B cell (primary cell): ENCODE measurements at regions not wholly inside any gene's neighbourhood (a gene's known extent, or its start where the extent isn't known, plus 50 kb on each side); places are given as distances from the start of the nearest gene placed in this dataset.

Experiments
- ATAC-seq: fragments of 200-7000 bp; cut with Tn5 transposase; one replicate; pipeline ENCODE4 v1.10.0; 2021; ENCODE audit warnings: low read depth, mild to moderate bottlenecking, moderate number of reproducible peaks, moderate library complexity
- CTCF ChIA-PET: fragments of 350-600 bp; sonication (Branson Sonifier 250); formaldehyde crosslinking; loops from one replicate; lab custom pipeline; 2021; ENCODE audit warnings: antibody characterized with exemption, inconsistent platforms; lab: Charles Lee
- POLR2A ChIA-PET: fragments of 350-600 bp; sonication (Branson Sonifier 250); formaldehyde crosslinking; loops from one replicate; lab custom pipeline; 2021; ENCODE audit warnings: antibody characterized with exemption; lab: Charles Lee
- DNase-seq: peaks from one replicate; pipeline ENCODE4 v3.0.0; 2013
- H2AFZ ChIP-seq: 2 replicates; pipeline ENCODE4 v1.6.1; 2012; ENCODE audit warnings: mild to moderate bottlenecking, low read depth, low read length; ENCODE audit not compliant: insufficient read depth, poor library complexity, severe bottlenecking
- H3K27ac ChIP-seq, 2 donors: 1 replicate in 1 of 2; 2 replicates in 1 of 2; pipeline ENCODE4 v1.5.1; 2012 to 2013; ENCODE audit warnings: low read length in 2 of 2, mild to moderate bottlenecking in 2 of 2, moderate library complexity in 1 of 2
- H3K27me3 ChIP-seq, 4 experiments: fragments of 200-600 bp in 1 of 4; sonication (generic) in 1 of 4; replicated peaks in 1 of 4; 1 replicate in 2 of 4; 2 replicates in 2 of 4; pipeline versions ENCODE4 v1.6.1 to v1.7.0; 2013 to 2016; ENCODE audit warnings: low read length in 3 of 4, mild to moderate bottlenecking in 2 of 4, mixed read lengths in 1 of 4, moderate library complexity in 1 of 4; ENCODE audit not compliant: insufficient read depth in 4 of 4, control insufficient read depth in 3 of 4; ENCODE audit errors: control extremely low read depth in 1 of 4
- H3K36me3 ChIP-seq, 2 experiments: replicated peaks in 1 of 2; 1 replicate in 1 of 2; 2 replicates in 1 of 2; pipeline versions ENCODE4 v1.6.1 to v1.7.1; 2013; ENCODE audit warnings: low read length in 1 of 2; ENCODE audit not compliant: insufficient read depth in 2 of 2, control insufficient read depth in 1 of 2; ENCODE audit errors: control extremely low read depth in 1 of 2, extremely low read depth in 1 of 2
- H3K4me1 ChIP-seq, 2 donors: fragments of 200-600 bp in 1 of 2; sonication (generic) in 1 of 2; 1 replicate in 1 of 2; 2 replicates in 1 of 2; pipeline versions ENCODE4 v1.5.1 to v1.6.1; 2013 to 2017; ENCODE audit warnings: low read length in 2 of 2; ENCODE audit not compliant: control insufficient read depth in 2 of 2, insufficient read depth in 2 of 2
- H3K4me2 ChIP-seq: replicated peaks from 2 replicates; pipeline ENCODE3; 2012; ENCODE audit warnings: mild to moderate bottlenecking, low read depth, low read length; ENCODE audit not compliant: poor library complexity, severe bottlenecking
- H3K4me3 ChIP-seq, 5 experiments: fragments of 200-600 bp in 1 of 5; sonication (generic) in 1 of 5; 1 replicate in 3 of 5; 2 replicates in 2 of 5; pipeline versions ENCODE4 v1.5.1 to v1.7.0; 2011 to 2016; ENCODE audit warnings: low read length in 4 of 5, mild to moderate bottlenecking in 4 of 5, low read depth in 2 of 5, control low read depth in 1 of 5, moderate library complexity in 1 of 5; ENCODE audit not compliant: insufficient read depth in 1 of 5; ENCODE audit errors: control extremely low read depth in 1 of 5, extremely low read depth in 1 of 5
- H3K79me2 ChIP-seq: fragments of 200-600 bp; sonication (generic); one replicate; pipeline ENCODE4 v1.6.0; 2016; ENCODE audit warnings: low read length; ENCODE audit not compliant: control insufficient read depth, insufficient read depth
- H3K9ac ChIP-seq: fragments of 200-600 bp; sonication (generic); 2 replicates; pipeline ENCODE4 v1.6.1; 2017; ENCODE audit warnings: mild to moderate bottlenecking, low read length, moderate library complexity
- H3K9me3 ChIP-seq, 3 donors: one replicate each; pipeline versions ENCODE4 v1.6.1 to v1.7.1; 2013; ENCODE audit warnings: low read length in 2 of 3; ENCODE audit not compliant: control insufficient read depth in 2 of 3, insufficient read depth in 1 of 3; ENCODE audit errors: control extremely low read depth in 1 of 3
- H4K20me1 ChIP-seq: 2 replicates; pipeline ENCODE4 v1.6.0; 2012; ENCODE audit warnings: mild to moderate bottlenecking, low read length; ENCODE audit not compliant: insufficient read depth, control insufficient read depth, poor library complexity, severe bottlenecking
- H3K27ac Mint-ChIP-seq: one replicate; pipeline ENCODE4 v1.8.0; 2021; ENCODE audit warnings: mixed read lengths
- H3K27me3 Mint-ChIP-seq: one replicate; pipeline ENCODE4 v1.8.0; 2021; ENCODE audit warnings: mixed read lengths
- H3K4me1 Mint-ChIP-seq: one replicate; pipeline ENCODE4 v1.8.0; 2021; ENCODE audit warnings: mixed read lengths
- H3K4me3 Mint-ChIP-seq: one replicate; pipeline ENCODE4 v1.8.0; 2021; ENCODE audit warnings: mixed read lengths
- H3K9me3 Mint-ChIP-seq: one replicate; pipeline ENCODE4 v1.8.0; 2022; ENCODE audit warnings: mixed read lengths; ENCODE audit not compliant: insufficient read depth
- CTCF ChIP-seq: fragments of 200-600 bp; IDR thresholded peaks from one replicate; pipeline ENCODE4 v1.8.0; 2022; ENCODE audit warnings: antibody characterized with exemption, mild to moderate bottlenecking
- EZH2 ChIP-seq: IDR thresholded peaks from 2 replicates; pipeline ENCODE4 v1.6.1; 2012; ENCODE audit warnings: borderline replicate concordance, low read depth, mild to moderate bottlenecking, moderate library complexity, low read length; ENCODE audit not compliant: insufficient read depth, poor library complexity, severe bottlenecking
- WGBS: methylation state at CpG from one replicate; pipeline ENCODE4 v1.1.5; 2013; ENCODE audit warnings: missing lambda C conversion rate; ENCODE audit not compliant: insufficient coverage; 5-methylcytosine and 5-hydroxymethylcytosine counted together
- intact Hi-C: fragments of 100-400 bp; cut with micrococcal nuclease; formaldehyde crosslinking; loops from one replicate; pipeline ENCODE4 v1.10.0; 2022

- Histone ChIP-seq H3K4me2 (no peak overlapping the region), H3K36me3 (no peaks in the 10 kb centered on the region), H2AFZ (no peak overlapping the region), H3K9me3 (no peaks in the 10 kb centered on the region), H3K4me3 (no peak overlapping the region), H3K79me2 (no peaks in the 10 kb centered on the region), H3K27ac (no peak overlapping the region), H3K9ac (no peak overlapping the region), H3K27me3 (no peaks in the 10 kb centered on the region), H3K4me1 (no peaks in the 10 kb centered on the region), H4K20me1 (no peaks in the 10 kb centered on the region)
- Mint-ChIP-seq H3K4me3 (no peak overlapping the region), H3K27me3 (peaks cover 3% of the 10 kb centered on the region), H3K9me3 (no peaks in the 10 kb centered on the region), H3K4me1 (no peaks in the 10 kb centered on the region), H3K27ac (no peak overlapping the region)
- no CpG with 5 or more reads among the region's 2 CpGs for WGBS
- TF ChIP-seq CTCF (no peak), EZH2 (no peak)
- CTCF ChIA-PET = no interaction called here
- intact Hi-C loops = no loop called here
- POLR2A ChIA-PET = no interaction called here
- ATAC-seq = no peak
- DNase-seq = no peak
Measured at GRCh38 chr9:115481769-115482168, 363.8 kb upstream of the TNC start.

GRCh38 chr9:115482747-115483146, 364.8 kb upstream of the TNC start:
- Histone ChIP-seq H3K9me3 (no peaks in the 10 kb centered on the region), H3K79me2 (no peaks in the 10 kb centered on the region), H3K4me1 (no peaks in the 10 kb centered on the region), H3K36me3 (no peaks in the 10 kb centered on the region), H4K20me1 (no peaks in the 10 kb centered on the region), H3K27ac (no peak overlapping the region), H3K4me2 (no peak overlapping the region), H3K4me3 (no peak overlapping the region), H3K9ac (no peak overlapping the region), H3K27me3 (no peaks in the 10 kb centered on the region), H2AFZ (no peak overlapping the region)
- Mint-ChIP-seq H3K27ac (no peak overlapping the region), H3K4me1 (no peaks in the 10 kb centered on the region), H3K4me3 (no peak overlapping the region), H3K9me3 (no peaks in the 10 kb centered on the region), H3K27me3 (peaks cover 3% of the 10 kb centered on the region)
- intact Hi-C loops = no loop called here
- no CpG with 5 or more reads among the region's 3 CpGs for WGBS
- ChIA-PET POLR2A (no interaction called here), CTCF (no interaction called here)
- no peak for TF ChIP-seq CTCF
- no peak for TF ChIP-seq EZH2
- ATAC-seq = no peak
- DNase-seq = no peak
